Panc1 (cell line): ENCODE measurements at regions not wholly inside any gene's neighbourhood (a gene's known extent, or its start where the extent isn't known, plus 50 kb on each side); places are given as distances from the start of the nearest gene placed in this dataset.

Experiments used
- ATAC-seq: fragments of 200-7000 bp; cut with Tn5 transposase; 2 replicates; pipeline ENCODE4 v1.9.1; 2020; ENCODE audit warnings: mild to moderate bottlenecking, moderate library complexity
- BruUV-seq: library from RNA; stranded (reverse); fragments of 400-500 nt; replicated peaks from 2 replicates; lab custom pipeline; 2021; lab: Mats Ljungman, UMichigan
- CTCF ChIA-PET: fragments of 300-600 bp; sonication (Branson Sonifier 250); formaldehyde crosslinking; loops from one replicate; lab custom pipeline; 2022; ENCODE audit warnings: antibody characterized with exemption; lab: Charles Lee
- POLR2A ChIA-PET: fragments of 300-600 bp; sonication (Branson Sonifier 250); formaldehyde crosslinking; loops from one replicate; lab custom pipeline; 2022; ENCODE audit warnings: antibody characterized with exemption; lab: Charles Lee
- DNase-seq: peaks from one replicate; pipeline ENCODE4 v3.0.0-alpha.2; 2010; ENCODE audit warnings: low read depth, low spot score
- H3K27ac ChIP-seq: 2 replicates; pipeline ENCODE4 v1.5.1; 2011; ENCODE audit warnings: mild to moderate bottlenecking, low read length, inconsistent platforms
- H3K27me3 ChIP-seq: fragments of 200-500 bp; sonication (Bioruptor generic); 2 replicates; pipeline ENCODE4 v1.6.0; 2014; ENCODE audit warnings: low read length, inconsistent platforms; ENCODE audit not compliant: control insufficient read depth, insufficient read depth
- H3K36me3 ChIP-seq: fragments of 200-500 bp; sonication (Bioruptor generic); 2 replicates; pipeline ENCODE4 v1.5.1; 2014; ENCODE audit warnings: inconsistent platforms, mild to moderate bottlenecking, low read length, moderate library complexity; ENCODE audit not compliant: control insufficient read depth, insufficient read depth
- H3K4me1 ChIP-seq: 2 replicates; pipeline ENCODE4 v1.5.1; 2011; ENCODE audit warnings: inconsistent platforms, mild to moderate bottlenecking, low read length, moderate library complexity; ENCODE audit not compliant: control insufficient read depth, insufficient read depth
- H3K4me3 ChIP-seq, 2 experiments: 2 replicates each; pipeline ENCODE4 v1.5.1; 2011 to 2012; ENCODE audit warnings: low read depth in 2 of 2, low read length in 2 of 2, mild to moderate bottlenecking in 2 of 2, inconsistent platforms in 1 of 2, moderate library complexity in 1 of 2
- H3K9me3 ChIP-seq: fragments of 200-500 bp; sonication (Bioruptor generic); 2 replicates; pipeline ENCODE4 v1.5.1; 2014; ENCODE audit warnings: low read depth, mild to moderate bottlenecking, inconsistent platforms, low read length, moderate library complexity; ENCODE audit not compliant: control insufficient read depth, insufficient read depth
- POLR2AphosphoS5 ChIP-seq: IDR thresholded peaks from 2 replicates; pipeline ENCODE4 v1.6.1; 2012; ENCODE audit warnings: mild to moderate bottlenecking, low read depth, low read length, moderate library complexity
- SIN3A ChIP-seq: IDR thresholded peaks from 2 replicates; pipeline ENCODE4 v1.6.1; 2012; ENCODE audit warnings: low read depth, mild to moderate bottlenecking, low read length, moderate library complexity, borderline replicate concordance; ENCODE audit not compliant: insufficient read depth
- TCF7L2 ChIP-seq: IDR thresholded peaks from 2 replicates; pipeline ENCODE4 v1.6.1; 2011; ENCODE audit warnings: mild to moderate bottlenecking, low read depth, low read length, inconsistent platforms
- in situ Hi-C: cut with HindIII; loops from 2 replicates; pipeline ENCODE4 v1.10.0; 2016; ENCODE audit warnings: low sequenced_read_pairs, low pct_unique_long_range_greater_than_20kb
- intact Hi-C: fragments of 100-400 bp; cut with micrococcal nuclease; formaldehyde crosslinking; loops from one replicate; pipeline ENCODE4 v1.10.0; 2022; ENCODE audit not compliant: unreplicated experiment
- TF ChIP-seq, protein P1 (sequence below): fragments of 450-650 bp; IDR thresholded peaks from 2 replicates; pipeline ENCODE4 v1.5.1; 2017; ENCODE audit warnings: mild to moderate bottlenecking
- TF ChIP-seq, protein P2 (sequence below), 2 experiments: IDR thresholded peaks; 2 replicates each; pipeline ENCODE4 v1.6.1; 2011 to 2012; ENCODE audit warnings: low read depth in 2 of 2, control low read depth in 1 of 2, low read length in 1 of 2, mild to moderate bottlenecking in 1 of 2, moderate library complexity in 1 of 2; ENCODE audit not compliant: insufficient read depth in 1 of 2

DNA sequence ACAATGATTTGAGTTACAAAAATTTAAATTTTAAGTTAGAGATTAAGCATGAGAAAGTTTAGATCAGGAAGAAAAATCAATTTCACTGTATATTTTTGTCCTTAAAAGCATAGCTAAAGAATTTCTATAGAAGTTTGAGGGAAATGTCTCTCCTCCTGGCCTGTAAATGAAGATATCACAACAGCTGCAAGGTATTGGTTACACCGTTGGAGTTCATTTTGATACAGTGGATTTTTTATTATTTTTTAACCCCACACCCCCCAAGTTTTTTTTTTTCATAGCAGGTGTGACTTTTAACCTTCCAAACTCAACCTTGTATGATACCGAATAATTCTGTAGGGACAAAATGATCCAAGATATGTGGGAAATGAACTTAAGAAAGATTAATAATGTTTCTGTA, 156.3 kb downstream of the DISP1 start:
- Histone ChIP-seq H3K9me3 (no peaks in the 10 kb centered on the region), H3K36me3 (no peaks in the 10 kb centered on the region), H3K27ac (no peak overlapping the region), H3K27me3 (no peaks in the 10 kb centered on the region), H3K4me3 (no peak overlapping the region), H3K4me1 (no peaks in the 10 kb centered on the region)
- ChIA-PET CTCF (no interaction called here), POLR2A (no interaction called here)
- DNase-seq, result no peak
- intact Hi-C loops (no loop called here), in situ Hi-C loops (no loop called here)
- ATAC-seq, result no peak
- TF ChIP-seq, protein P1, sequence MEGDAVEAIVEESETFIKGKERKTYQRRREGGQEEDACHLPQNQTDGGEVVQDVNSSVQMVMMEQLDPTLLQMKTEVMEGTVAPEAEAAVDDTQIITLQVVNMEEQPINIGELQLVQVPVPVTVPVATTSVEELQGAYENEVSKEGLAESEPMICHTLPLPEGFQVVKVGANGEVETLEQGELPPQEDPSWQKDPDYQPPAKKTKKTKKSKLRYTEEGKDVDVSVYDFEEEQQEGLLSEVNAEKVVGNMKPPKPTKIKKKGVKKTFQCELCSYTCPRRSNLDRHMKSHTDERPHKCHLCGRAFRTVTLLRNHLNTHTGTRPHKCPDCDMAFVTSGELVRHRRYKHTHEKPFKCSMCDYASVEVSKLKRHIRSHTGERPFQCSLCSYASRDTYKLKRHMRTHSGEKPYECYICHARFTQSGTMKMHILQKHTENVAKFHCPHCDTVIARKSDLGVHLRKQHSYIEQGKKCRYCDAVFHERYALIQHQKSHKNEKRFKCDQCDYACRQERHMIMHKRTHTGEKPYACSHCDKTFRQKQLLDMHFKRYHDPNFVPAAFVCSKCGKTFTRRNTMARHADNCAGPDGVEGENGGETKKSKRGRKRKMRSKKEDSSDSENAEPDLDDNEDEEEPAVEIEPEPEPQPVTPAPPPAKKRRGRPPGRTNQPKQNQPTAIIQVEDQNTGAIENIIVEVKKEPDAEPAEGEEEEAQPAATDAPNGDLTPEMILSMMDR, result no peak
- TF ChIP-seq, protein P2, sequence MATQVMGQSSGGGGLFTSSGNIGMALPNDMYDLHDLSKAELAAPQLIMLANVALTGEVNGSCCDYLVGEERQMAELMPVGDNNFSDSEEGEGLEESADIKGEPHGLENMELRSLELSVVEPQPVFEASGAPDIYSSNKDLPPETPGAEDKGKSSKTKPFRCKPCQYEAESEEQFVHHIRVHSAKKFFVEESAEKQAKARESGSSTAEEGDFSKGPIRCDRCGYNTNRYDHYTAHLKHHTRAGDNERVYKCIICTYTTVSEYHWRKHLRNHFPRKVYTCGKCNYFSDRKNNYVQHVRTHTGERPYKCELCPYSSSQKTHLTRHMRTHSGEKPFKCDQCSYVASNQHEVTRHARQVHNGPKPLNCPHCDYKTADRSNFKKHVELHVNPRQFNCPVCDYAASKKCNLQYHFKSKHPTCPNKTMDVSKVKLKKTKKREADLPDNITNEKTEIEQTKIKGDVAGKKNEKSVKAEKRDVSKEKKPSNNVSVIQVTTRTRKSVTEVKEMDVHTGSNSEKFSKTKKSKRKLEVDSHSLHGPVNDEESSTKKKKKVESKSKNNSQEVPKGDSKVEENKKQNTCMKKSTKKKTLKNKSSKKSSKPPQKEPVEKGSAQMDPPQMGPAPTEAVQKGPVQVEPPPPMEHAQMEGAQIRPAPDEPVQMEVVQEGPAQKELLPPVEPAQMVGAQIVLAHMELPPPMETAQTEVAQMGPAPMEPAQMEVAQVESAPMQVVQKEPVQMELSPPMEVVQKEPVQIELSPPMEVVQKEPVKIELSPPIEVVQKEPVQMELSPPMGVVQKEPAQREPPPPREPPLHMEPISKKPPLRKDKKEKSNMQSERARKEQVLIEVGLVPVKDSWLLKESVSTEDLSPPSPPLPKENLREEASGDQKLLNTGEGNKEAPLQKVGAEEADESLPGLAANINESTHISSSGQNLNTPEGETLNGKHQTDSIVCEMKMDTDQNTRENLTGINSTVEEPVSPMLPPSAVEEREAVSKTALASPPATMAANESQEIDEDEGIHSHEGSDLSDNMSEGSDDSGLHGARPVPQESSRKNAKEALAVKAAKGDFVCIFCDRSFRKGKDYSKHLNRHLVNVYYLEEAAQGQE (IDR thresholded peaks at IDR 0.05; ENCODE audit: insufficient read depth in 1 of 2, low read depth in 2 of 2, low read length in 1 of 2), result no peak
- TF ChIP-seq POLR2AphosphoS5 (no peak), TCF7L2 (no peak), SIN3A (no peak)
- BruUV-seq, result no TSS peak

DNA sequence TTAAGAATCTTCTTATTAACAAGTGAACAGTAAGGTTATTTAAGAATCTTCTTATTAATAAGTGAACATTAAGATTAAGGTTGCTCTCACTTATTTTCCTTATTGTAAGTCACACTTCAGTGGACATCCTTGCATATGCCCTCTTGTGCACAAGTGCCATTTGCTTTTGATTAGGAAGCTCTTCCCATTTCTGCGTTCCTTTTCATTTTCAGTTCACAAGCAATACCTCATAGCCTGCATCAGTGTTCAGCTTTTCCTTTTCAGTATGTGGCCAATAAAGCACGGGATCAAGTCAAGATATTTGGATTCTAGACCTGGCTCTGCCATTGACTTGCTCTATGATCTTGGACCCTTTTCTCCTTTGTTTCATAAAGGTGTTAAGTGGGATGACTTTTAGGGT, 158.7 kb downstream of the DISP1 start:
- in situ Hi-C loops (no loop called here), intact Hi-C loops (no loop called here)
- POLR2A ChIA-PET, result no interaction called here
- no TSS peak for BruUV-seq
- H3K9me3 ChIP-seq, result no peaks in the 10 kb centered on the region
- no peak for DNase-seq
- H3K27ac ChIP-seq, result no peak overlapping the region
- ATAC-seq, result no peak
- H3K27me3 ChIP-seq, result no peaks in the 10 kb centered on the region
- TF ChIP-seq TCF7L2, result no peak
- TF ChIP-seq, protein P1, result no peak
- no peak for TF ChIP-seq POLR2AphosphoS5
- TF ChIP-seq, protein P2 (IDR thresholded peaks at IDR 0.05; ENCODE audit: insufficient read depth in 1 of 2, low read depth in 2 of 2, low read length in 1 of 2), result no peak
- no peak for TF ChIP-seq SIN3A
- no peaks in the 10 kb centered on the region for H3K36me3 ChIP-seq
- no peaks in the 10 kb centered on the region for H3K4me1 ChIP-seq
- H3K4me3 ChIP-seq, result no peak overlapping the region
- CTCF ChIA-PET, result no interaction called here
